Skeletal muscle tissue (tissue), 3 donors: ENCODE measurements at regions not wholly inside any gene's neighbourhood (a gene's known extent, or its start where the extent isn't known, plus 50 kb on each side); places are given as distances from the start of the nearest gene placed in this dataset.
A peak's percentile ranks its signal among the peaks of the same experiment; 100 is the strongest.

Source experiments
- H3K27ac ChIP-seq: one replicate; pipeline ENCODE4 v1.7.0; 2013; ENCODE audit warnings: mild to moderate bottlenecking, low read depth, low read length, inconsistent platforms
- H3K27me3 ChIP-seq, 3 donors: one replicate each; pipeline ENCODE4 v1.7.0; 2013; ENCODE audit warnings: low read length in 3 of 3; ENCODE audit not compliant: control insufficient read depth in 3 of 3, insufficient read depth in 3 of 3
- H3K36me3 ChIP-seq, 3 donors: one replicate each; pipeline ENCODE4 v1.7.0; 2013; ENCODE audit warnings: low read length in 3 of 3; ENCODE audit not compliant: control insufficient read depth in 3 of 3, insufficient read depth in 3 of 3
- H3K4me1 ChIP-seq, 3 donors: one replicate each; pipeline ENCODE4 v1.7.0; 2013; ENCODE audit warnings: low read length in 3 of 3, mild to moderate bottlenecking in 3 of 3; ENCODE audit not compliant: control insufficient read depth in 3 of 3, insufficient read depth in 3 of 3
- H3K4me3 ChIP-seq, 3 donors: one replicate each; pipeline ENCODE4 v1.7.0; 2013; ENCODE audit warnings: low read length in 3 of 3
- H3K9ac ChIP-seq, 3 donors: one replicate each; pipeline ENCODE4 v1.7.0; 2013; ENCODE audit warnings: low read length in 3 of 3, mild to moderate bottlenecking in 3 of 3, moderate library complexity in 2 of 3, low read depth in 1 of 3
- H3K9me3 ChIP-seq, 3 donors: one replicate each; pipeline ENCODE4 v1.7.0; 2013; ENCODE audit warnings: low read length in 3 of 3; ENCODE audit not compliant: control insufficient read depth in 3 of 3
- donor health status: Osteomylitis.

- H3K4me3 ChIP-seq, result no peak overlapping the region
- H3K4me1 ChIP-seq, result peaks cover 15 to 23% (median 21%) of the 10 kb centered on the region in 3 donors
- H3K9ac ChIP-seq, result no peak overlapping the region
- no peak overlapping the region for H3K27ac ChIP-seq
- no peaks in the 10 kb centered on the region for H3K9me3 ChIP-seq
- H3K27me3 ChIP-seq, result no peaks in the 10 kb centered on the region
- H3K36me3 ChIP-seq, result no peaks in the 10 kb centered on the region
Measured at GRCh38 chr16:85296859-85297660, 184.8 kb upstream of the CIBAR2 start.

GRCh38 chr16:85297881-85298280 is 185.6 kb upstream of the CIBAR2 start:
- no peak overlapping the region for H3K9ac ChIP-seq
- H3K27ac ChIP-seq, result no peak overlapping the region
- no peak overlapping the region for H3K4me3 ChIP-seq
- H3K9me3 ChIP-seq, result no peaks in the 10 kb centered on the region
- H3K36me3 ChIP-seq, result no peaks in the 10 kb centered on the region
- peaks cover 15 to 29% (median 23%) of the 10 kb centered on the region in 3 donors for H3K4me1 ChIP-seq
- H3K27me3 ChIP-seq, result no peaks in the 10 kb centered on the region

GRCh38 chr16:85300406-85300968 is 188.2 kb upstream of the CIBAR2 start:
- no peak overlapping the region for H3K27ac ChIP-seq
- H3K4me3 ChIP-seq, result no peak overlapping the region
- no peaks in the 10 kb centered on the region for H3K36me3 ChIP-seq
- peaks cover 16 to 42% (median 23%) of the 10 kb centered on the region in 3 donors for H3K4me1 ChIP-seq
- H3K9ac ChIP-seq, result no peak overlapping the region
- no peaks in the 10 kb centered on the region for H3K9me3 ChIP-seq
- no peaks in the 10 kb centered on the region for H3K27me3 ChIP-seq

GRCh38 chr16:85301231-85301630 is 189.0 kb upstream of the CIBAR2 start:
- Histone ChIP-seq H3K9ac (peak overlapping the region in 1 of 3 donors; percentile 45), H3K4me3 (no peak overlapping the region), H3K27ac (no peak overlapping the region), H3K9me3 (no peaks in the 10 kb centered on the region), H3K27me3 (no peaks in the 10 kb centered on the region), H3K4me1 (peaks cover 23 to 49% (median 31%) of the 10 kb centered on the region in 3 donors), H3K36me3 (no peaks in the 10 kb centered on the region)

- Histone ChIP-seq H3K27ac (no peak overlapping the region), H3K4me3 (no peak overlapping the region), H3K36me3 (no peaks in the 10 kb centered on the region), H3K27me3 (no peaks in the 10 kb centered on the region), H3K9me3 (no peaks in the 10 kb centered on the region), H3K4me1 (peaks cover 33 to 59% (median 39%) of the 10 kb centered on the region in 3 donors), H3K9ac (peak overlapping the region in 1 of 3 donors; percentile 45)
Measured at GRCh38 chr16:85302018-85302847, 190.0 kb upstream of the CIBAR2 start.

GRCh38 chr16:85302848-85303353 is 190.6 kb upstream of the CIBAR2 start:
- Histone ChIP-seq H3K27me3 (no peaks in the 10 kb centered on the region), H3K4me1 (peaks cover 36 to 66% (median 46%) of the 10 kb centered on the region in 3 donors), H3K27ac (no peak overlapping the region), H3K36me3 (no peaks in the 10 kb centered on the region), H3K4me3 (no peak overlapping the region), H3K9me3 (no peaks in the 10 kb centered on the region), H3K9ac (no peak overlapping the region)

GRCh38 chr16:85303354-85303883 is 191.1 kb upstream of the CIBAR2 start:
- H3K27me3 ChIP-seq, result no peaks in the 10 kb centered on the region
- no peak overlapping the region for H3K4me3 ChIP-seq
- no peak overlapping the region for H3K9ac ChIP-seq
- H3K36me3 ChIP-seq, result no peaks in the 10 kb centered on the region
- peaks cover 36 to 71% (median 49%) of the 10 kb centered on the region in 3 donors for H3K4me1 ChIP-seq
- H3K27ac ChIP-seq, result no peak overlapping the region
- H3K9me3 ChIP-seq, result no peaks in the 10 kb centered on the region

- H3K36me3 ChIP-seq, result no peaks in the 10 kb centered on the region
- no peak overlapping the region for H3K9ac ChIP-seq
- no peak overlapping the region for H3K4me3 ChIP-seq
- H3K4me1 ChIP-seq, result peaks cover 45 to 80% (median 57%) of the 10 kb centered on the region in 3 donors
- no peaks in the 10 kb centered on the region for H3K27me3 ChIP-seq
- no peaks in the 10 kb centered on the region for H3K9me3 ChIP-seq
- H3K27ac ChIP-seq, result no peak overlapping the region
Measured at GRCh38 chr16:85304337-85304736, 192.1 kb upstream of the CIBAR2 start.

- H3K9me3 ChIP-seq, result no peaks in the 10 kb centered on the region
- peak overlapping the region; percentile 4 for H3K27ac ChIP-seq
- peak overlapping the region in 1 of 3 donors; percentile 62 for H3K9ac ChIP-seq
- peak overlapping the region in 2 of 3 donors; percentile 30 to 41 for H3K4me3 ChIP-seq
- H3K4me1 ChIP-seq, result peaks cover 59 to 91% (median 70%) of the 10 kb centered on the region in 3 donors
- no peaks in the 10 kb centered on the region for H3K27me3 ChIP-seq
- no peaks in the 10 kb centered on the region for H3K36me3 ChIP-seq
Measured at GRCh38 chr16:85306071-85306792, 194.0 kb upstream of the CIBAR2 start.
